GM18505 (cell line): ENCODE measurements at regions not wholly inside any gene's neighbourhood (a gene's known extent, or its start where the extent isn't known, plus 50 kb on each side); places are given as distances from the start of the nearest gene placed in this dataset.
A peak's percentile ranks its signal among the peaks of the same experiment; 100 is the strongest.

Experiments
- ATAC-seq: cut with Tn5 transposase; IDR thresholded peaks from one replicate; pipeline ENCODE4 v1.9.1; 2021; ENCODE audit not compliant: unreplicated experiment
- POLR2A ChIP-seq: IDR thresholded peaks from 4 replicates; pipeline ENCODE4 v1.6.1; 2011; ENCODE audit warnings: borderline replicate concordance; ENCODE audit not compliant: insufficient read depth, insufficient read length; ENCODE audit errors: extremely low read depth

GRCh38 chr4:30436394-30436793 is 283.8 kb upstream of the PCDH7 start:
- no peak for TF ChIP-seq POLR2A

GRCh38 chr4:30437316-30437715 is 282.9 kb upstream of the PCDH7 start:
- no peak for ATAC-seq
- TF ChIP-seq POLR2A: no peak

More at GRCh38 chr4:30436394-30436793, 283.8 kb upstream of the PCDH7 start:
- no peak for ATAC-seq

GRCh38 chr4:30443289-30443688 is 276.9 kb upstream of the PCDH7 start:
- no peak for ATAC-seq
- TF ChIP-seq POLR2A: no peak

- ATAC-seq: no peak
Observed at GRCh38 chr4:30450474-30450873, 269.7 kb upstream of the PCDH7 start.

GRCh38 chr4:30454504-30454903 is 265.7 kb upstream of the PCDH7 start:
- ATAC-seq: no peak
- TF ChIP-seq POLR2A: no peak

More at GRCh38 chr4:30450474-30450873, 269.7 kb upstream of the PCDH7 start:
- TF ChIP-seq POLR2A: no peak

GRCh38 chr4:30456716-30457115 is 263.5 kb upstream of the PCDH7 start:
- no peak for TF ChIP-seq POLR2A
- no peak for ATAC-seq

GRCh38 chr4:30460818-30461217 is 259.4 kb upstream of the PCDH7 start:
- peak; percentile 37 for ATAC-seq
- no peak for TF ChIP-seq POLR2A

- peak; percentile 51 for ATAC-seq
- no peak for TF ChIP-seq POLR2A
Observed at GRCh38 chr4:30461218-30461617, 259.0 kb upstream of the PCDH7 start.

GRCh38 chr4:30462445-30463090 is 257.6 kb upstream of the PCDH7 start:
- no peak for TF ChIP-seq POLR2A

GRCh38 chr4:30471861-30472260 is 248.3 kb upstream of the PCDH7 start:
- ATAC-seq: no peak

More at GRCh38 chr4:30462445-30463090, 257.6 kb upstream of the PCDH7 start:
- no peak for ATAC-seq

GRCh38 chr4:30473225-30473624 is 246.9 kb upstream of the PCDH7 start:
- TF ChIP-seq POLR2A: no peak
- no peak for ATAC-seq

More at GRCh38 chr4:30471861-30472260, 248.3 kb upstream of the PCDH7 start:
- TF ChIP-seq POLR2A: no peak

GRCh38 chr4:30495251-30495650 is 224.9 kb upstream of the PCDH7 start:
- no peak for ATAC-seq
- no peak for TF ChIP-seq POLR2A

GRCh38 chr4:30495651-30496310 is 224.4 kb upstream of the PCDH7 start:
- no peak for TF ChIP-seq POLR2A
- no peak for ATAC-seq

- no peak for ATAC-seq
- TF ChIP-seq POLR2A: no peak
Observed at GRCh38 chr4:30511751-30512150, 208.4 kb upstream of the PCDH7 start.
